ENCODE measurements at regions not wholly inside any gene's neighbourhood (a gene's known extent, or its start where the extent isn't known, plus 50 kb on each side); places are given as distances from the start of the nearest gene placed in this dataset.

DNA sequence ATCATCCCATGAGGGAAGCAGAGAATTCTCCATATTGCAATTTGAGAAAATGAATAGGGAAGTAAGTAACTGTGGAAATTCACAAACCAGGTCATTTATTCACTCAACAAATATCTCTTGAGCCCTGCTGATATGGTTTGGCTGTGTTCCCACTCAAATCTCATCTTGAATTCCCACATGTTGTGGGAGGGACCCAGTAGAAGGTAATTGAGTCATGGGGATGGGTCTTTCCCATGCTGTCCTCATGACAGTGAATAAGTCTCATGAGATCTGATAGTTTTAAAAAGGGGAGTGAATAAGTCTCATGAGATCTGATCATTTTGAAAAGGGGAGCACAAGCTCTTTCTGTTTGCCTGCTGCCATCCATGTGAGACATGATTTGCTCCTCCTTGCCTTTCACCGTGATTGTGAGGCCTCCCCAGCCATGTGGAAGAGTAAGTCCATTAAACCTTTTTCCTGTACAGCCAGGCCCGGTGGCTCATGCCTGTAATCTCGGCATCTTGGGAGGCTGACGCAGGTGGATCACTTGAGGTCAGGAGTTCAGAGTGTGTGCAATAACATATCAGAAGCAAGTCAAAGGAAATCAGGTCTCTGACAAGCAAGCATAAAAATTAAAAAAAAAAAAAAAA is 193.2 kb downstream of the NDUFA10 start:
- TF ChIP-seq, protein P1, sequence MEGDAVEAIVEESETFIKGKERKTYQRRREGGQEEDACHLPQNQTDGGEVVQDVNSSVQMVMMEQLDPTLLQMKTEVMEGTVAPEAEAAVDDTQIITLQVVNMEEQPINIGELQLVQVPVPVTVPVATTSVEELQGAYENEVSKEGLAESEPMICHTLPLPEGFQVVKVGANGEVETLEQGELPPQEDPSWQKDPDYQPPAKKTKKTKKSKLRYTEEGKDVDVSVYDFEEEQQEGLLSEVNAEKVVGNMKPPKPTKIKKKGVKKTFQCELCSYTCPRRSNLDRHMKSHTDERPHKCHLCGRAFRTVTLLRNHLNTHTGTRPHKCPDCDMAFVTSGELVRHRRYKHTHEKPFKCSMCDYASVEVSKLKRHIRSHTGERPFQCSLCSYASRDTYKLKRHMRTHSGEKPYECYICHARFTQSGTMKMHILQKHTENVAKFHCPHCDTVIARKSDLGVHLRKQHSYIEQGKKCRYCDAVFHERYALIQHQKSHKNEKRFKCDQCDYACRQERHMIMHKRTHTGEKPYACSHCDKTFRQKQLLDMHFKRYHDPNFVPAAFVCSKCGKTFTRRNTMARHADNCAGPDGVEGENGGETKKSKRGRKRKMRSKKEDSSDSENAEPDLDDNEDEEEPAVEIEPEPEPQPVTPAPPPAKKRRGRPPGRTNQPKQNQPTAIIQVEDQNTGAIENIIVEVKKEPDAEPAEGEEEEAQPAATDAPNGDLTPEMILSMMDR (IDR thresholded peaks at IDR 0.05): no peak
- TF ChIP-seq POLR2A (IDR thresholded peaks at IDR 0.05): no peak

All from testis (tissue), 2 donors.